ENCODE measurements at regions not wholly inside any gene's neighbourhood (a gene's known extent, or its start where the extent isn't known, plus 50 kb on each side); places are given as distances from the start of the nearest gene placed in this dataset.
A peak's percentile ranks its signal among the peaks of the same experiment; 100 is the strongest.
"Not testable (repeated sequence)": the region's sequence is repeated elsewhere in the genome, so short reads cannot be mapped to it uniquely, and the experiment has no call there.

DNA sequence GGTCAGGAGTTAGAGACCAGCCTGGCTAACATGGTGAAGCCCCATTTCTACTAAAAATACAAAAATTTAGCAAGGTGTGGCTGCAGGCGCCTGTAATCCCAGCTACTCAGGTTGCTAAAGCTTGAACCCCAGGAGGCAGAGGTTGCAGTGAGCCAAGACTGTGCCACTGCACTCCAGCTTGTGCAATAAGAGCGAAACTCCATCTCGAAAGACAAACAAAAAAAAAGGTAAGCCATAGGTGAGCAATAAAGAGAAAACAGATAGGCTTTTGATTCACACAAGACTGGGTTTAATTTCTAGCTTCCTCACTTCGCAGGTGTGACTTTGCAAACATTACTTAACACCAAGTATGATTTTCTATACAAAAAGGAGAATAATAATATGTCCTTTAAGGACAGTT lies 72.3 kb upstream of the ACBD5 start:
- no TSS peak for BruUV-seq (replicated peaks)
- H2AFZ ChIP-seq (ENCODE audit: low read length): no peak overlapping the region
- H3K27ac ChIP-seq (ENCODE audit: low read length): no peak overlapping the region
- TF ChIP-seq, protein P1, sequence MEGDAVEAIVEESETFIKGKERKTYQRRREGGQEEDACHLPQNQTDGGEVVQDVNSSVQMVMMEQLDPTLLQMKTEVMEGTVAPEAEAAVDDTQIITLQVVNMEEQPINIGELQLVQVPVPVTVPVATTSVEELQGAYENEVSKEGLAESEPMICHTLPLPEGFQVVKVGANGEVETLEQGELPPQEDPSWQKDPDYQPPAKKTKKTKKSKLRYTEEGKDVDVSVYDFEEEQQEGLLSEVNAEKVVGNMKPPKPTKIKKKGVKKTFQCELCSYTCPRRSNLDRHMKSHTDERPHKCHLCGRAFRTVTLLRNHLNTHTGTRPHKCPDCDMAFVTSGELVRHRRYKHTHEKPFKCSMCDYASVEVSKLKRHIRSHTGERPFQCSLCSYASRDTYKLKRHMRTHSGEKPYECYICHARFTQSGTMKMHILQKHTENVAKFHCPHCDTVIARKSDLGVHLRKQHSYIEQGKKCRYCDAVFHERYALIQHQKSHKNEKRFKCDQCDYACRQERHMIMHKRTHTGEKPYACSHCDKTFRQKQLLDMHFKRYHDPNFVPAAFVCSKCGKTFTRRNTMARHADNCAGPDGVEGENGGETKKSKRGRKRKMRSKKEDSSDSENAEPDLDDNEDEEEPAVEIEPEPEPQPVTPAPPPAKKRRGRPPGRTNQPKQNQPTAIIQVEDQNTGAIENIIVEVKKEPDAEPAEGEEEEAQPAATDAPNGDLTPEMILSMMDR (conservative IDR thresholded peaks at IDR 0.05; ENCODE audit: low read depth, low read length): no peak
- no peak for TF ChIP-seq EZH2 (IDR thresholded peaks at IDR 0.05; ENCODE audit: low read length, unreplicated experiment)
- TF ChIP-seq EZH2phosphoT487 (IDR thresholded peaks at IDR 0.05; ENCODE audit: borderline replicate concordance, low read length): no peak
- no peaks in the 10 kb centered on the region for H3K79me2 ChIP-seq (ENCODE audit: low read length)
- intact Hi-C loops (cut with micrococcal nuclease): no loop called here
- H3K36me3 ChIP-seq (ENCODE audit: low read depth, low read length): no peaks in the 10 kb centered on the region
- no peak for ATAC-seq
- ChIA-PET POLR2A (ENCODE audit: unreplicated experiment) (no interaction called here), CTCF (no interaction called here)
- H4K20me1 ChIP-seq (ENCODE audit: low read length): no peaks in the 10 kb centered on the region
- no peak for DNase-seq
- no peak overlapping the region for H3K4me3 ChIP-seq (ENCODE audit: low read length)
- no peaks in the 10 kb centered on the region for H3K4me1 ChIP-seq (ENCODE audit: insufficient read depth, low read length)
- no peak overlapping the region for H3K9ac ChIP-seq (ENCODE audit: low read length)
- H3K27me3 ChIP-seq (ENCODE audit: low read length): no peaks in the 10 kb centered on the region
- H3K4me2 ChIP-seq (ENCODE audit: low read length): no peak overlapping the region
- no peaks in the 10 kb centered on the region for H3K9me2 ChIP-seq (replicated peaks; ENCODE audit: low read length)
- no peaks in the 10 kb centered on the region for H3K9me3 ChIP-seq (ENCODE audit: low read length)
- H3F3A ChIP-seq (ENCODE audit: low read length, unreplicated experiment): no peaks in the 10 kb centered on the region

DNA sequence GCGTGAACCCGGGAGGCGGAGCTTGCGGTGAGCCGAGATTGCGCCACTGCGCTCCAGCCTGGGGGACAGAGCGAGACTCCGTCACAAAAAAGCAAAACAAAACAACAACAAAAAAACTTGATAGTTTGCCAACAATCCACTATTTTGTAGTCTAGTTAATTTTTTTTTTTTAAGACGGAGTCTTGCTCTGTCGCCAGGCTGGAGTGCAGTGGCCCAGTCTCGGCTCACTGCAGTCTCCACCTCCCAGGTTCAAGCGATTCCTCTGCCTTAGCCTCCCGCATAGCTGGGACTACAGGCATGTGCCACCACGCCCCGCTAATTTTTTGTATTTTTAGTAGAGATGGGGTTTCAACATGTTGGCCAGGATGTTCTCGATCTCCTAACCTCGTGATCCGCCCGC lies 71.2 kb upstream of the ACBD5 start:
- H3K9ac ChIP-seq (ENCODE audit: low read length); H2AFZ ChIP-seq (ENCODE audit: low read length); H3K27me3 ChIP-seq (ENCODE audit: low read length); ATAC-seq; H3F3A ChIP-seq (ENCODE audit: low read length, unreplicated experiment); H3K9me3 ChIP-seq (ENCODE audit: low read length); H3K9me2 ChIP-seq (replicated peaks; ENCODE audit: low read length); intact Hi-C loops (cut with micrococcal nuclease); POLR2A ChIA-PET (ENCODE audit: unreplicated experiment); H3K36me3 ChIP-seq (ENCODE audit: low read depth, low read length); DNase-seq; H3K79me2 ChIP-seq (ENCODE audit: low read length); H3K27ac ChIP-seq (ENCODE audit: low read length); CTCF ChIA-PET; H3K4me2 ChIP-seq (ENCODE audit: low read length); H4K20me1 ChIP-seq (ENCODE audit: low read length); H3K4me1 ChIP-seq (ENCODE audit: insufficient read depth, low read length); H3K4me3 ChIP-seq (ENCODE audit: low read length); BruUV-seq (replicated peaks): not testable (repeated sequence)

DNA sequence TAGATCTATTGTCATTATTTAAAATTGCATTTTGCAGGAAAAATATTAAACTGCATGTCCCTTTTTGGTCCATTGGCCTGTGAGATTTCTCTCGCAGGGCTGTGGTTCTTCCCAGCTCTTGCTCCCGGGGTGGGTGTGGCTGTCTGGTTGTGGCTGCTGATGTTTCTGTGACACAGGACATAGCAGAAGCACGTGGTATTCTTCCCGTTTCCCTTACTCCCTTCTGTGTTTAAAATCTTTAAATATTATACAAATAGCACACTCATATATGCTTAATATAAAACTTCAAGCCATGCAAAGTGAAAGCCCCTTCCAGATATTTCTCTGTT lies 57.9 kb upstream of the ACBD5 start:
- H3K36me3 ChIP-seq (ENCODE audit: low read depth, low read length); H3K9ac ChIP-seq (ENCODE audit: low read length); H3F3A ChIP-seq (ENCODE audit: low read length, unreplicated experiment); CTCF ChIA-PET; BruUV-seq (replicated peaks); intact Hi-C loops (cut with micrococcal nuclease); H3K27me3 ChIP-seq (ENCODE audit: low read length); H3K27ac ChIP-seq (ENCODE audit: low read length); POLR2A ChIA-PET (ENCODE audit: unreplicated experiment); H3K9me3 ChIP-seq (ENCODE audit: low read length); H4K20me1 ChIP-seq (ENCODE audit: low read length); H3K4me1 ChIP-seq (ENCODE audit: insufficient read depth, low read length); DNase-seq; H3K4me3 ChIP-seq (ENCODE audit: low read length); H3K79me2 ChIP-seq (ENCODE audit: low read length); H3K4me2 ChIP-seq (ENCODE audit: low read length); ATAC-seq; H2AFZ ChIP-seq (ENCODE audit: low read length); H3K9me2 ChIP-seq (replicated peaks; ENCODE audit: low read length): not testable (repeated sequence)

DNA sequence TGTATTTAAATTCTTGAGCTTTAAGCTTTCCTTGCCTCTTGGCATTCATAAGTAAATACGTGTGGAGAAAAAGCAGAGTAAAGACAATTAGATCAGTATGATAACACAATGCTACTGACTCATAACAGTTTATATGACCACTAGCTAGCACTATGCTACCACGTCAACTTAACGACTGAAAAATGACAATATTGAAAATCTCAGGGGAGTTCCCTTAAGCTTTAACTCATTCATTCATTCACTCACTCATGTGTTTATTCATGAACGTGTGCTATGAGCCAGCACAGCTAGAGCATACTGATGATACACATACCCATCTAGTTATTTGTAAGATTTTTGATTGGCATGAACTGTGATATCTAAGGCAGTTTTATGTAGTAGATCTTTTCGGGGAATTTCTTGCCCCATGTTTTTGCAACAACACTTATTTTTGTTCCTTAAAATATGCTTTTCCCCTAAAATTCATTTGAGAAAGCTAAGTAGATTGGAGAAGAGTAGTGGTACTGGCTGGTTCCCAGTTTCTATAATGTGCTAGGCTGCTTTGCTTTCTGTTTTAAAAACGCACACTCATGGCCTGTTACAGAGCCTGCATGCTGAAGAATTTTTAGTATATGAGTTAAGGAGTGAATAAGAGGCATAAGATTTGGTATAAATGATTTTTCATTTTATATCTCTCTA lies 57.4 kb upstream of the ACBD5 start:
- Histone ChIP-seq H3K9me2 (replicated peaks; ENCODE audit: low read length) (no peaks in the 10 kb centered on the region), H4K20me1 (ENCODE audit: low read length) (no peaks in the 10 kb centered on the region), H3F3A (ENCODE audit: low read length, unreplicated experiment) (no peaks in the 10 kb centered on the region), H3K4me3 (ENCODE audit: low read length) (no peak overlapping the region), H2AFZ (ENCODE audit: low read length) (no peak overlapping the region), H3K4me1 (ENCODE audit: insufficient read depth, low read length) (0 out of 2 replicates have a peak, but pooled peaks cover 6% of the 10 kb centered on the region), H3K9me3 (ENCODE audit: low read length) (no peaks in the 10 kb centered on the region), H3K27me3 (ENCODE audit: low read length) (no peaks in the 10 kb centered on the region), H3K36me3 (ENCODE audit: low read depth, low read length) (no peaks in the 10 kb centered on the region), H3K9ac (ENCODE audit: low read length) (no peak overlapping the region), H3K79me2 (ENCODE audit: low read length) (no peaks in the 10 kb centered on the region), H3K4me2 (ENCODE audit: low read length) (no peak overlapping the region), H3K27ac (ENCODE audit: low read length) (no peak overlapping the region)
- intact Hi-C loops (cut with micrococcal nuclease): no loop called here
- ATAC-seq (peak; percentile 57), DNase-seq (peak; percentile 46)
- no TSS peak for BruUV-seq (replicated peaks)
- POLR2A ChIA-PET (ENCODE audit: unreplicated experiment): interaction anchor here (0.6 kb wide), 1 partner anchor 476 kb away, joined by 4 read pairs; no protein-coding TSS in a partner anchor
- CTCF ChIA-PET: no interaction called here
- TF ChIP-seq EZH2 (IDR thresholded peaks at IDR 0.05; ENCODE audit: low read length, unreplicated experiment) (no peak), EZH2phosphoT487 (IDR thresholded peaks at IDR 0.05; ENCODE audit: borderline replicate concordance, low read length) (no peak)
- TF ChIP-seq, protein P1 (conservative IDR thresholded peaks at IDR 0.05; ENCODE audit: low read depth, low read length): no peak

DNA sequence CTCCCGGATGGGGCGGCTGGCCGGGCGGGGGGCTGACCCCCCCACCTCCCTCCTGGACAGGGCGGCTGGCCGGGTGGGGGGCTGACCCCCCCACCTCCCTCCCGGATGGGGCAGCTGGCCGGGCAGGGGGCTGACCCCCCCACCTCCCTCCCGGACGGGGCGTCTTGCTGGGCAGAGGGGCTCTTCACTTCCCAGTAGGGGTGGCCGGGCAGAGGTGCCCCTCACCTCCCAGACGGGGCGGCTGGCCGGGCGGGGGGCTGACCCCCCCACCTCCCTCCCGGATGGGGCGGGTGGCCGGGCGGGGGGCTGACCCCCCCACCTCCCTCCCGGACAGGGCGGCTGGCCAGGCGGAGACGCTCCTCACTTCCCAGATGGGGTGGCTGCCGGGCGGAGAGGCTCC lies 55.7 kb upstream of the ACBD5 start:
- H2AFZ ChIP-seq (ENCODE audit: low read length); H3K9me3 ChIP-seq (ENCODE audit: low read length); H3K9me2 ChIP-seq (replicated peaks; ENCODE audit: low read length); POLR2A ChIA-PET (ENCODE audit: unreplicated experiment); CTCF ChIA-PET; ATAC-seq; H3F3A ChIP-seq (ENCODE audit: low read length, unreplicated experiment); H3K27me3 ChIP-seq (ENCODE audit: low read length); DNase-seq; BruUV-seq (replicated peaks); H3K4me2 ChIP-seq (ENCODE audit: low read length); H3K27ac ChIP-seq (ENCODE audit: low read length); H3K36me3 ChIP-seq (ENCODE audit: low read depth, low read length); H4K20me1 ChIP-seq (ENCODE audit: low read length); H3K9ac ChIP-seq (ENCODE audit: low read length); intact Hi-C loops (cut with micrococcal nuclease); H3K4me1 ChIP-seq (ENCODE audit: insufficient read depth, low read length); H3K4me3 ChIP-seq (ENCODE audit: low read length); H3K79me2 ChIP-seq (ENCODE audit: low read length): not testable (repeated sequence)

Measured in PC-3 (cell line).